GM12878 (cell line): ENCODE measurements at regions not wholly inside any gene's neighbourhood (a gene's known extent, or its start where the extent isn't known, plus 50 kb on each side); places are given as distances from the start of the nearest gene placed in this dataset.

Source experiments
- ATAC-seq: fragments of 200-7000 bp; cut with Tn5 transposase; 3 replicates; pipeline ENCODE4 v1.9.1; 2020; ENCODE audit warnings: mild to moderate bottlenecking, moderate library complexity
- BruUV-seq: library from RNA; stranded (reverse); fragments of 400-500 nt; replicated peaks from 2 replicates; lab custom pipeline; 2021; lab: Mats Ljungman, UMichigan
- CTCF ChIA-PET: fragments of 300-600 bp; sonication (Branson Sonifier 250); formaldehyde crosslinking; extraction: SDS; loops from one replicate; lab custom pipeline; 2021; ENCODE audit warnings: inconsistent platforms; lab: Yijun Ruan, JAX
- POLR2A ChIA-PET: fragments of 350-600 bp; formaldehyde crosslinking; extraction: SDS; loops from one replicate; lab custom pipeline; 2021; ENCODE audit warnings: inconsistent platforms; lab: Charles Lee
- RAD21 ChIA-PET: fragments of 300-600 bp; sonication (Branson Sonifier 250); formaldehyde crosslinking; loops from one replicate; lab custom pipeline; 2023; ENCODE audit warnings: antibody characterized with exemption; ENCODE audit not compliant: unreplicated experiment; lab: Charles Lee
- SMC1A ChIA-PET: fragments of 300-600 bp; sonication (Branson Sonifier 250); formaldehyde crosslinking; loops from one replicate; lab custom pipeline; 2023; ENCODE audit not compliant: unreplicated experiment, uncharacterized antibody; lab: Charles Lee
- DNase-seq: peaks from one replicate; pipeline ENCODE4 v3.0.0-alpha.2; 2011; ENCODE audit warnings: low read depth, low spot score
- FAIRE-seq: peaks from 3 replicates; lab custom pipeline; 2011; peaks lifted over from hg19 to GRCh38; lab: Jason Lieb, UNC
- H2AFZ ChIP-seq: 2 replicates; pipeline ENCODE4 v1.6.0; 2011; ENCODE audit warnings: low read depth, low read length, control low read depth; ENCODE audit not compliant: control insufficient read depth
- H3K27ac ChIP-seq: 2 replicates; pipeline ENCODE4 v1.5.1; 2011; ENCODE audit warnings: control low read depth; ENCODE audit not compliant: control insufficient read depth, insufficient read depth
- H3K27me3 ChIP-seq, 2 experiments: replicated peaks in 1 of 2; 2 replicates each; pipeline versions ENCODE4 v1.6.0 to v1.6.1; 2011; ENCODE audit warnings: low read length in 1 of 2; ENCODE audit not compliant: control insufficient read depth in 2 of 2, insufficient read depth in 2 of 2
- H3K36me3 ChIP-seq, 2 experiments: 2 replicates each; pipeline ENCODE4 v1.5.1; 2011; ENCODE audit warnings: low read length in 1 of 2; ENCODE audit not compliant: control insufficient read depth in 2 of 2, insufficient read depth in 2 of 2
- H3K4me1 ChIP-seq: 2 replicates; pipeline ENCODE4 v1.6.1; 2011; ENCODE audit warnings: mild to moderate bottlenecking, low read length, moderate library complexity, mixed read lengths; ENCODE audit not compliant: control insufficient read depth, insufficient read depth
- H3K4me2 ChIP-seq: 2 replicates; pipeline ENCODE4 v1.6.0; 2011; ENCODE audit warnings: control low read depth; ENCODE audit not compliant: control insufficient read depth, insufficient read depth
- H3K4me3 ChIP-seq: fragments of 200-600 bp; sonication (generic); 2 replicates; pipeline ENCODE4 v1.5.1; 2016
- H3K79me2 ChIP-seq: 2 replicates; pipeline ENCODE4 v1.6.0; 2011; ENCODE audit warnings: low read length; ENCODE audit not compliant: control insufficient read depth, insufficient read depth
- H3K9ac ChIP-seq: 2 replicates; pipeline ENCODE4 v1.8.0; 2011; ENCODE audit warnings: low read length, control low read depth, mixed read lengths; ENCODE audit not compliant: control insufficient read depth, insufficient read depth
- H3K9me3 ChIP-seq: replicated peaks from 3 replicates; pipeline ENCODE4 v1.5.1; 2011; ENCODE audit warnings: mild to moderate bottlenecking, low read length; ENCODE audit not compliant: control insufficient read depth, insufficient read depth
- H4K20me1 ChIP-seq: 2 replicates; pipeline ENCODE4 v1.6.0; 2011; ENCODE audit not compliant: control insufficient read depth, insufficient read depth
- BCL11A ChIP-seq: IDR thresholded peaks from 2 replicates; pipeline ENCODE4 v1.6.1; 2011; ENCODE audit warnings: low read depth, low read length
- KDM1A ChIP-seq: fragments of 200-600 bp; sonication (generic); IDR thresholded peaks from 2 replicates; pipeline ENCODE4 v1.6.1; 2016; ENCODE audit warnings: borderline replicate concordance
- MYC ChIP-seq: IDR thresholded peaks from 2 replicates; pipeline ENCODE4 v1.6.1; 2011; ENCODE audit warnings: mild to moderate bottlenecking, low read length, moderate library complexity, inconsistent platforms; ENCODE audit not compliant: insufficient read depth, insufficient replicate concordance, insufficient read length, severe bottlenecking
- NBN ChIP-seq: fragments of 450-650 bp; IDR thresholded peaks from 2 replicates; pipeline ENCODE4 v1.6.1; 2016
- RAD21 ChIP-seq: IDR thresholded peaks from 2 replicates; pipeline ENCODE4 v1.6.1; 2011; ENCODE audit warnings: mild to moderate bottlenecking, low read depth, low read length, moderate library complexity; ENCODE audit not compliant: insufficient read depth
- RB1 ChIP-seq: fragments of 450-650 bp; formaldehyde crosslinking; IDR thresholded peaks from 2 replicates; pipeline ENCODE4 v1.6.1; 2017; ENCODE audit warnings: mild to moderate bottlenecking, borderline replicate concordance
- RCOR1 ChIP-seq: conservative IDR thresholded peaks from 2 replicates; pipeline ENCODE4 v1.6.1; 2012; ENCODE audit warnings: low read depth, low read length, improper control_type of control experiment
- STAT3 ChIP-seq: IDR thresholded peaks from 2 replicates; pipeline ENCODE4 v1.6.1; 2011; ENCODE audit warnings: low read depth, low read length, improper control_type of control experiment
- TAF1 ChIP-seq: IDR thresholded peaks from 2 replicates; pipeline ENCODE4 v1.6.1; 2011; ENCODE audit warnings: mild to moderate bottlenecking, low read depth, low read length, borderline replicate concordance
- TCF12 ChIP-seq: IDR thresholded peaks from 2 replicates; pipeline ENCODE4 v1.6.1; 2011; ENCODE audit warnings: low read depth, mild to moderate bottlenecking, low read length
- TCF7 ChIP-seq: IDR thresholded peaks from 2 replicates; pipeline ENCODE4 v1.6.1; 2014; ENCODE audit warnings: antibody characterized with exemption, borderline replicate concordance
- WGBS: methylation state at CpG from one replicate; pipeline ENCODE4 v1.1.6; 2016; ENCODE audit warnings: low lambda C conversion rate; ENCODE audit not compliant: insufficient replicate concordance, insufficient coverage; ENCODE audit errors: missing lambda C conversion rate; 5-methylcytosine and 5-hydroxymethylcytosine counted together
- in situ Hi-C: fragments of 300-500 bp; cut with MboI; formaldehyde crosslinking; loops from 9 replicates; pipeline ENCODE4 v1.14.3; 2018; ENCODE audit warnings: mixed read lengths
- intact Hi-C: fragments of 100-400 bp; cut with micrococcal nuclease; formaldehyde crosslinking; loops from one replicate; pipeline ENCODE4 v1.14.2; 2022; ENCODE audit not compliant: unreplicated experiment
- TF ChIP-seq, protein P1 (sequence below): fragments of 450-650 bp; IDR thresholded peaks from 2 replicates; pipeline ENCODE4 v1.6.1; 2017; ENCODE audit warnings: mild to moderate bottlenecking, moderate library complexity
- TF ChIP-seq, protein P2 (sequence below), 3 experiments: IDR thresholded peaks in 2 of 3; conservative IDR thresholded peaks in 1 of 3; 2 replicates each; pipeline ENCODE4 v1.5.1; 2011; ENCODE audit warnings: low read depth in 3 of 3, low read length in 3 of 3, mild to moderate bottlenecking in 3 of 3, control low read depth in 2 of 3, moderate library complexity in 2 of 3, inconsistent platforms in 1 of 3, mixed read lengths in 1 of 3; ENCODE audit not compliant: control insufficient read depth in 2 of 3, insufficient read depth in 1 of 3; ENCODE audit errors: extremely low read depth in 1 of 3
- TF ChIP-seq, protein P3 (sequence below): fragments of 450-650 bp; IDR thresholded peaks from 2 replicates; pipeline ENCODE4 v1.6.1; 2016; ENCODE audit warnings: mild to moderate bottlenecking, moderate library complexity, borderline replicate concordance

DNA sequence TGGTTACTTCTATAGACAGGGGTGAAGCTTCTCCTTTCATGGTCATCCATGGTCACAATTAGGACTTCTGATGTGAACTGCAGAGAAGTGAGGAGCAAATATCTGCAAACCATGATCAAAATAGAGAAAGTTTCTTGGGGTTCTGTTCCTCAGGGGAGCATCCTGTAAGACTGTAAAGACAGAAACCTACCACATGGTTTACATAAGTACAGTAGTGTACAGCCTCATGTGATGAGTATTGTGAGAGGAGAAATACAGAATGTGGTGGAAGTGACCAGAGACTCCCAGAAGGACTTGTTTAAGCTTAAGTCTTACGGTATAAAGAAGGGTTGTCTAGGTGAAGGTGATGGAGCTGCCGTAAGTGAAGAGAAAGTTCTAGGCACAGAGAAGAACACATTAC, 484.7 kb downstream of the LRIG3 start (continued):
- TF ChIP-seq, protein P1, sequence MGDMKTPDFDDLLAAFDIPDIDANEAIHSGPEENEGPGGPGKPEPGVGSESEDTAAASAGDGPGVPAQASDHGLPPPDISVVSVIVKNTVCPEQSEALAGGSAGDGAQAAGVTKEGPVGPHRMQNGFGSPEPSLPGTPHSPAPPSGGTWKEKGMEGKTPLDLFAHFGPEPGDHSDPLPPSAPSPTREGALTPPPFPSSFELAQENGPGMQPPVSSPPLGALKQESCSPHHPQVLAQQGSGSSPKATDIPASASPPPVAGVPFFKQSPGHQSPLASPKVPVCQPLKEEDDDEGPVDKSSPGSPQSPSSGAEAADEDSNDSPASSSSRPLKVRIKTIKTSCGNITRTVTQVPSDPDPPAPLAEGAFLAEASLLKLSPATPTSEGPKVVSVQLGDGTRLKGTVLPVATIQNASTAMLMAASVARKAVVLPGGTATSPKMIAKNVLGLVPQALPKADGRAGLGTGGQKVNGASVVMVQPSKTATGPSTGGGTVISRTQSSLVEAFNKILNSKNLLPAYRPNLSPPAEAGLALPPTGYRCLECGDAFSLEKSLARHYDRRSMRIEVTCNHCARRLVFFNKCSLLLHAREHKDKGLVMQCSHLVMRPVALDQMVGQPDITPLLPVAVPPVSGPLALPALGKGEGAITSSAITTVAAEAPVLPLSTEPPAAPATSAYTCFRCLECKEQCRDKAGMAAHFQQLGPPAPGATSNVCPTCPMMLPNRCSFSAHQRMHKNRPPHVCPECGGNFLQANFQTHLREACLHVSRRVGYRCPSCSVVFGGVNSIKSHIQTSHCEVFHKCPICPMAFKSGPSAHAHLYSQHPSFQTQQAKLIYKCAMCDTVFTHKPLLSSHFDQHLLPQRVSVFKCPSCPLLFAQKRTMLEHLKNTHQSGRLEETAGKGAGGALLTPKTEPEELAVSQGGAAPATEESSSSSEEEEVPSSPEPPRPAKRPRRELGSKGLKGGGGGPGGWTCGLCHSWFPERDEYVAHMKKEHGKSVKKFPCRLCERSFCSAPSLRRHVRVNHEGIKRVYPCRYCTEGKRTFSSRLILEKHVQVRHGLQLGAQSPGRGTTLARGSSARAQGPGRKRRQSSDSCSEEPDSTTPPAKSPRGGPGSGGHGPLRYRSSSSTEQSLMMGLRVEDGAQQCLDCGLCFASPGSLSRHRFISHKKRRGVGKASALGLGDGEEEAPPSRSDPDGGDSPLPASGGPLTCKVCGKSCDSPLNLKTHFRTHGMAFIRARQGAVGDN = no peak
- TF ChIP-seq BCL11A = no peak
- no peak for TF ChIP-seq TCF12
- TF ChIP-seq MYC = no peak
- TF ChIP-seq, all 136 proteins: peak for 0

DNA sequence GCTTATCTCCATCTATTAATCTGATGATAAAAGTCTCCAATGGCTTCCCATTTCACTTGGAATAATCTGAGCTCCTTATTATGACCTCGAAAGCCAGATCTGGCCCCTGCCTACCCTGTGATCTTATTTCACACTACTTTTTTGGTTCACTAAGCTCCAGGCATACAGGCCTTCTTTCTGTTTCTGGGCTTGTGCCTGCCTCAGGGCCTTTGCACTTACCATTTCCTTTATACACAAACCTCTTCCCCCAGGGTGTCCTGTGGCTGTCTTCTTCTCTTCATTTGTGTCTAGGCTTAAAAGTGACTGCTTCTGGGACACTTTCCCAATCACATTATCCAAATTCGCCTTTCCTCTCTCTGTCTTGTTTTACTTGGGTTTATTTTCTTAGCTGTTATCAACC, 478.8 kb downstream of the LRIG3 start:
- no peak overlapping the region for H3K4me2 ChIP-seq
- in situ Hi-C loops (loop anchor here (5.0 kb wide), 1 partner anchor 99 kb away; no protein-coding TSS in a partner anchor), intact Hi-C loops (loop anchor here (5.0 kb wide), 1 partner anchor 459 kb away; no protein-coding TSS in a partner anchor)
- FAIRE-seq (no peak), DNase-seq (no peak), ATAC-seq (no peak)
- no peaks in the 10 kb centered on the region for H3K9me3 ChIP-seq
- no peaks in the 10 kb centered on the region for H3K4me1 ChIP-seq
- POLR2A ChIA-PET = no interaction called here
- 49% methylated on average over 2 of the region's 2 CpGs for WGBS
- no peak overlapping the region for H2AFZ ChIP-seq
- CTCF ChIA-PET = interaction anchor here (0.9 to 5.3 kb wide), 3 partner anchors 93 to 458 kb away, joined by 4 to 54 read pairs (median 8); no protein-coding TSS in a partner anchor
- no peak overlapping the region for H3K9ac ChIP-seq
- no peaks in the 10 kb centered on the region for H3K79me2 ChIP-seq
- BruUV-seq = no TSS peak
- no peaks in the 10 kb centered on the region for H3K27me3 ChIP-seq
- RAD21 ChIA-PET = no interaction called here
- H3K36me3 ChIP-seq = no peaks in the 10 kb centered on the region
- H4K20me1 ChIP-seq = no peaks in the 10 kb centered on the region
- TF ChIP-seq, protein P2, sequence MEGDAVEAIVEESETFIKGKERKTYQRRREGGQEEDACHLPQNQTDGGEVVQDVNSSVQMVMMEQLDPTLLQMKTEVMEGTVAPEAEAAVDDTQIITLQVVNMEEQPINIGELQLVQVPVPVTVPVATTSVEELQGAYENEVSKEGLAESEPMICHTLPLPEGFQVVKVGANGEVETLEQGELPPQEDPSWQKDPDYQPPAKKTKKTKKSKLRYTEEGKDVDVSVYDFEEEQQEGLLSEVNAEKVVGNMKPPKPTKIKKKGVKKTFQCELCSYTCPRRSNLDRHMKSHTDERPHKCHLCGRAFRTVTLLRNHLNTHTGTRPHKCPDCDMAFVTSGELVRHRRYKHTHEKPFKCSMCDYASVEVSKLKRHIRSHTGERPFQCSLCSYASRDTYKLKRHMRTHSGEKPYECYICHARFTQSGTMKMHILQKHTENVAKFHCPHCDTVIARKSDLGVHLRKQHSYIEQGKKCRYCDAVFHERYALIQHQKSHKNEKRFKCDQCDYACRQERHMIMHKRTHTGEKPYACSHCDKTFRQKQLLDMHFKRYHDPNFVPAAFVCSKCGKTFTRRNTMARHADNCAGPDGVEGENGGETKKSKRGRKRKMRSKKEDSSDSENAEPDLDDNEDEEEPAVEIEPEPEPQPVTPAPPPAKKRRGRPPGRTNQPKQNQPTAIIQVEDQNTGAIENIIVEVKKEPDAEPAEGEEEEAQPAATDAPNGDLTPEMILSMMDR (IDR thresholded peaks at IDR 0.05 in 2 of 3, conservative IDR thresholded peaks at IDR 0.05 in 1 of 3; ENCODE audit: control insufficient read depth in 2 of 3, extremely low read depth in 1 of 3, insufficient read depth in 1 of 3, low read depth in 3 of 3, low read length in 3 of 3) = no peak
- no peak for TF ChIP-seq KDM1A
- no peak for TF ChIP-seq RCOR1
- no peak for TF ChIP-seq TCF7
- TF ChIP-seq, protein P3, sequence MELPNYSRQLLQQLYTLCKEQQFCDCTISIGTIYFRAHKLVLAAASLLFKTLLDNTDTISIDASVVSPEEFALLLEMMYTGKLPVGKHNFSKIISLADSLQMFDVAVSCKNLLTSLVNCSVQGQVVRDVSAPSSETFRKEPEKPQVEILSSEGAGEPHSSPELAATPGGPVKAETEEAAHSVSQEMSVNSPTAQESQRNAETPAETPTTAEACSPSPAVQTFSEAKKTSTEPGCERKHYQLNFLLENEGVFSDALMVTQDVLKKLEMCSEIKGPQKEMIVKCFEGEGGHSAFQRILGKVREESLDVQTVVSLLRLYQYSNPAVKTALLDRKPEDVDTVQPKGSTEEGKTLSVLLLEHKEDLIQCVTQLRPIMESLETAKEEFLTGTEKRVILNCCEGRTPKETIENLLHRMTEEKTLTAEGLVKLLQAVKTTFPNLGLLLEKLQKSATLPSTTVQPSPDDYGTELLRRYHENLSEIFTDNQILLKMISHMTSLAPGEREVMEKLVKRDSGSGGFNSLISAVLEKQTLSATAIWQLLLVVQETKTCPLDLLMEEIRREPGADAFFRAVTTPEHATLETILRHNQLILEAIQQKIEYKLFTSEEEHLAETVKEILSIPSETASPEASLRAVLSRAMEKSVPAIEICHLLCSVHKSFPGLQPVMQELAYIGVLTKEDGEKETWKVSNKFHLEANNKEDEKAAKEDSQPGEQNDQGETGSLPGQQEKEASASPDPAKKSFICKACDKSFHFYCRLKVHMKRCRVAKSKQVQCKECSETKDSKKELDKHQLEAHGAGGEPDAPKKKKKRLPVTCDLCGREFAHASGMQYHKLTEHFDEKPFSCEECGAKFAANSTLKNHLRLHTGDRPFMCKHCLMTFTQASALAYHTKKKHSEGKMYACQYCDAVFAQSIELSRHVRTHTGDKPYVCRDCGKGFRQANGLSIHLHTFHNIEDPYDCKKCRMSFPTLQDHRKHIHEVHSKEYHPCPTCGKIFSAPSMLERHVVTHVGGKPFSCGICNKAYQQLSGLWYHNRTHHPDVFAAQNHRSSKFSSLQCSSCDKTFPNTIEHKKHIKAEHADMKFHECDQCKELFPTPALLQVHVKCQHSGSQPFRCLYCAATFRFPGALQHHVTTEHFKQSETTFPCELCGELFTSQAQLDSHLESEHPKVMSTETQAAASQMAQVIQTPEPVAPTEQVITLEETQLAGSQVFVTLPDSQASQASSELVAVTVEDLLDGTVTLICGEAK = no peak
- no peak for TF ChIP-seq RB1
- TF ChIP-seq NBN = no peak
- TF ChIP-seq STAT3 = no peak
- TF ChIP-seq RAD21 = no peak
- no peak for TF ChIP-seq TAF1
- no peak overlapping the region for H3K27ac ChIP-seq
- SMC1A ChIA-PET = interaction anchor here (2.4 kb wide), 1 partner anchor 16 kb away, joined by 9 read pairs; no protein-coding TSS in a partner anchor
- H3K4me3 ChIP-seq = no peak overlapping the region
